IMR-90 (cell line): ENCODE measurements at regions not wholly inside any gene's neighbourhood (a gene's known extent, or its start where the extent isn't known, plus 50 kb on each side); places are given as distances from the start of the nearest gene placed in this dataset.

Experiments used
- ATAC-seq: fragments of 200-7000 bp; cut with Tn5 transposase; 2 replicates; pipeline ENCODE4 v1.9.1; 2020; ENCODE audit warnings: low read depth, mild to moderate bottlenecking, moderate library complexity
- BruUV-seq: library from RNA; stranded (reverse); fragments of 400-500 nt; replicated peaks from 2 replicates; lab custom pipeline; 2021; lab: Mats Ljungman, UMichigan
- CTCF ChIA-PET: fragments of 300-600 bp; formaldehyde crosslinking; extraction: SDS; loops from one replicate; lab custom pipeline; 2021; ENCODE audit warnings: antibody characterized with exemption; lab: Yijun Ruan, JAX
- POLR2A ChIA-PET: fragments of 300-600 bp; sonication (Branson Sonifier 250); formaldehyde crosslinking; loops from one replicate; lab custom pipeline; 2022; ENCODE audit warnings: antibody characterized with exemption; ENCODE audit not compliant: unreplicated experiment; lab: Charles Lee
- DNase-seq: peaks from one replicate; pipeline ENCODE4 v3.0.0; 2013
- H2AFZ ChIP-seq: replicated peaks from 2 replicates; pipeline ENCODE3; 2013; ENCODE audit warnings: low read length, mild to moderate bottlenecking; ENCODE audit not compliant: poor library complexity
- H2AK5ac ChIP-seq: 2 replicates; pipeline ENCODE4 v1.6.1; 2013; ENCODE audit warnings: low read depth, low read length, inconsistent platforms
- H2AK9ac ChIP-seq: replicated peaks from 2 replicates; pipeline ENCODE3; 2013; ENCODE audit warnings: mild to moderate bottlenecking, low read depth, low read length, moderate library complexity; ENCODE audit not compliant: poor library complexity
- H2BK120ac ChIP-seq: 2 replicates; pipeline ENCODE4 v1.6.1; 2013; ENCODE audit warnings: low read depth, low read length, inconsistent platforms
- H2BK15ac ChIP-seq: 3 replicates; pipeline ENCODE4 v1.6.1; 2013; ENCODE audit warnings: low read depth, low read length, inconsistent platforms
- H2BK20ac ChIP-seq: 2 replicates; pipeline ENCODE4 v1.6.1; 2013; ENCODE audit warnings: low read depth, mild to moderate bottlenecking, inconsistent platforms, low read length, moderate library complexity
- H2BK5ac ChIP-seq: 2 replicates; pipeline ENCODE4 v1.6.1; 2013; ENCODE audit warnings: mild to moderate bottlenecking, low read depth, low read length, inconsistent platforms; ENCODE audit not compliant: poor library complexity, severe bottlenecking
- H3K14ac ChIP-seq: replicated peaks from 2 replicates; pipeline ENCODE4 v1.6.1; 2013; ENCODE audit warnings: low read depth, low read length, inconsistent platforms
- H3K18ac ChIP-seq: 2 replicates; pipeline ENCODE4 v1.6.1; 2013; ENCODE audit warnings: low read depth, low read length, control low read depth
- H3K23ac ChIP-seq: 2 replicates; pipeline ENCODE4 v1.6.1; 2013; ENCODE audit warnings: low read depth, low read length, inconsistent platforms
- H3K27ac ChIP-seq: 2 replicates; pipeline ENCODE4 v1.5.1; 2013; ENCODE audit warnings: mild to moderate bottlenecking, control low read depth, low read length; ENCODE audit not compliant: insufficient read depth
- H3K27me3 ChIP-seq: 2 replicates; pipeline ENCODE4 v1.6.1; 2013; ENCODE audit warnings: low read length; ENCODE audit not compliant: control insufficient read depth, insufficient read depth
- H3K36me3 ChIP-seq: 2 replicates; pipeline ENCODE4 v1.6.1; 2013; ENCODE audit warnings: low read length, mixed read lengths; ENCODE audit not compliant: control insufficient read depth, insufficient read depth
- H3K4ac ChIP-seq: 2 replicates; pipeline ENCODE4 v1.6.1; 2013; ENCODE audit warnings: low read depth, low read length, inconsistent platforms
- H3K4me1 ChIP-seq: 2 replicates; pipeline ENCODE4 v1.6.1; 2013; ENCODE audit warnings: low read length, mixed read lengths; ENCODE audit not compliant: control insufficient read depth, insufficient read depth
- H3K4me2 ChIP-seq: 2 replicates; pipeline ENCODE4 v1.6.1; 2013; ENCODE audit warnings: low read depth, mild to moderate bottlenecking, control low read depth, low read length, moderate library complexity
- H3K4me3 ChIP-seq: 2 replicates; pipeline ENCODE4 v1.5.1; 2013; ENCODE audit warnings: low read depth, mild to moderate bottlenecking, control low read depth, low read length, moderate library complexity; ENCODE audit not compliant: insufficient read depth
- H3K56ac ChIP-seq: 2 replicates; pipeline ENCODE4 v1.6.1; 2013; ENCODE audit warnings: low read length, inconsistent platforms; ENCODE audit not compliant: insufficient read depth; ENCODE audit errors: extremely low read depth
- H3K79me1 ChIP-seq, 2 experiments: 2 replicates each; pipeline ENCODE4 v1.6.1; 2013; ENCODE audit warnings: low read length in 2 of 2, inconsistent platforms in 1 of 2, low read depth in 1 of 2
- H3K9ac ChIP-seq: 2 replicates; pipeline ENCODE4 v1.6.1; 2013; ENCODE audit warnings: low read depth, low read length, control low read depth
- H3K9me1 ChIP-seq: 2 replicates; pipeline ENCODE4 v1.6.1; 2013; ENCODE audit warnings: low read length, inconsistent platforms; ENCODE audit not compliant: insufficient read depth
- H3K9me3 ChIP-seq: 2 replicates; pipeline ENCODE4 v1.6.1; 2013; ENCODE audit warnings: low read length; ENCODE audit not compliant: control insufficient read depth, insufficient read depth
- H4K20me1 ChIP-seq: 2 replicates; pipeline ENCODE4 v1.6.1; 2013; ENCODE audit warnings: low read length, inconsistent platforms; ENCODE audit not compliant: insufficient read depth
- H4K5ac ChIP-seq: 2 replicates; pipeline ENCODE4 v1.6.1; 2013; ENCODE audit warnings: mild to moderate bottlenecking, low read depth, low read length, control low read depth
- H4K8ac ChIP-seq, 2 experiments: 2 replicates each; pipeline ENCODE4 v1.6.1; 2013; ENCODE audit warnings: low read depth in 2 of 2, low read length in 2 of 2, control low read depth in 1 of 2, inconsistent platforms in 1 of 2
- H4K91ac ChIP-seq: 2 replicates; pipeline ENCODE4 v1.6.1; 2013; ENCODE audit warnings: low read depth, low read length, inconsistent platforms; ENCODE audit not compliant: insufficient read depth
- BHLHE40 ChIP-seq: fragments of 150-350 bp; IDR thresholded peaks from 2 replicates; pipeline ENCODE4 v1.6.1; 2016; ENCODE audit warnings: mild to moderate bottlenecking, low read depth, low read length
- CEBPB ChIP-seq: IDR thresholded peaks from 2 replicates; pipeline ENCODE4 v1.6.1; 2012; ENCODE audit warnings: low read depth, low read length, improper control_type of control experiment
- CHD1 ChIP-seq: IDR thresholded peaks from 2 replicates; pipeline ENCODE4 v1.6.1; 2012; ENCODE audit warnings: low read depth, low read length, improper control_type of control experiment
- FOS ChIP-seq: fragments of 150-350 bp; IDR thresholded peaks from 2 replicates; pipeline ENCODE4 v1.6.1; 2016; ENCODE audit warnings: low read depth, low read length
- MAFK ChIP-seq: IDR thresholded peaks from 2 replicates; pipeline ENCODE4 v1.6.1; 2012; ENCODE audit warnings: low read depth, low read length, improper control_type of control experiment
- MAZ ChIP-seq: IDR thresholded peaks from 2 replicates; pipeline ENCODE4 v1.6.1; 2012; ENCODE audit warnings: low read depth, mild to moderate bottlenecking, low read length, improper control_type of control experiment, moderate library complexity, borderline replicate concordance
- MXI1 ChIP-seq: IDR thresholded peaks from 2 replicates; pipeline ENCODE4 v1.6.1; 2012; ENCODE audit warnings: low read depth, mild to moderate bottlenecking, low read length, moderate library complexity, borderline replicate concordance
- NFE2L2 ChIP-seq: fragments of 150-350 bp; IDR thresholded peaks from 2 replicates; pipeline ENCODE4 v1.6.1; 2016; ENCODE audit warnings: low read depth, mild to moderate bottlenecking, low read length
- POLR2A ChIP-seq: IDR thresholded peaks from 2 replicates; pipeline ENCODE4 v1.6.1; 2012; ENCODE audit warnings: mild to moderate bottlenecking, low read depth, low read length
- RAD21 ChIP-seq: IDR thresholded peaks from 2 replicates; pipeline ENCODE4 v1.6.1; 2012; ENCODE audit warnings: low read length, improper control_type of control experiment
- RCOR1 ChIP-seq: IDR thresholded peaks from 2 replicates; pipeline ENCODE4 v1.6.1; 2012; ENCODE audit warnings: mild to moderate bottlenecking, low read length, improper control_type of control experiment; ENCODE audit not compliant: insufficient replicate concordance
- RFX5 ChIP-seq: IDR thresholded peaks from 2 replicates; pipeline ENCODE4 v1.8.0; 2012; ENCODE audit warnings: low read depth, mild to moderate bottlenecking, low read length, moderate library complexity
- SMC3 ChIP-seq: fragments of 150-350 bp; IDR thresholded peaks from 2 replicates; pipeline ENCODE4 v1.6.1; 2016; ENCODE audit warnings: low read depth, mild to moderate bottlenecking, antibody characterized with exemption, low read length, moderate library complexity
- WGBS, 2 experiments: methylation state at CpG; one replicate each; pipeline versions ENCODE4 v1.1.5 to v1.1.7; 2013; ENCODE audit warnings: missing lambda C conversion rate in 2 of 2; ENCODE audit not compliant: insufficient read length in 1 of 2; ENCODE audit errors: extremely low coverage in 2 of 2; 5-methylcytosine and 5-hydroxymethylcytosine counted together
- dilution Hi-C: fragments of 300-500 bp; cut with HindIII; formaldehyde crosslinking; loops from one replicate; pipeline ENCODE4 v1.14.3; 2018; ENCODE audit warnings: low sequenced_read_pairs; ENCODE audit not compliant: unreplicated experiment
- in situ Hi-C: fragments of 300-500 bp; cut with MboI; formaldehyde crosslinking; loops from 3 replicates; pipeline ENCODE4 v1.14.3; 2019; ENCODE audit warnings: low sequenced_read_pairs, inconsistent platforms, mixed read lengths
- intact Hi-C: fragments of 100-400 bp; cut with micrococcal nuclease; formaldehyde crosslinking; loops from 2 replicates; pipeline ENCODE4 v1.10.0; 2022
- TF ChIP-seq, protein P1 (sequence below): conservative IDR thresholded peaks from 2 replicates; pipeline ENCODE4 v1.5.1; 2012; ENCODE audit warnings: mild to moderate bottlenecking, low read depth, low read length, improper control_type of control experiment
- TF ChIP-seq, protein P2 (sequence below): fragments of 150-350 bp; IDR thresholded peaks from 2 replicates; pipeline ENCODE4 v1.6.1; 2016; ENCODE audit warnings: low read depth, mild to moderate bottlenecking, low read length, moderate library complexity, borderline replicate concordance
- TF ChIP-seq, protein P3 (sequence below): fragments of 150-350 bp; IDR thresholded peaks from 2 replicates; pipeline ENCODE4 v1.6.1; 2017; ENCODE audit warnings: mild to moderate bottlenecking, antibody characterized with exemption, low read length, low read depth

DNA sequence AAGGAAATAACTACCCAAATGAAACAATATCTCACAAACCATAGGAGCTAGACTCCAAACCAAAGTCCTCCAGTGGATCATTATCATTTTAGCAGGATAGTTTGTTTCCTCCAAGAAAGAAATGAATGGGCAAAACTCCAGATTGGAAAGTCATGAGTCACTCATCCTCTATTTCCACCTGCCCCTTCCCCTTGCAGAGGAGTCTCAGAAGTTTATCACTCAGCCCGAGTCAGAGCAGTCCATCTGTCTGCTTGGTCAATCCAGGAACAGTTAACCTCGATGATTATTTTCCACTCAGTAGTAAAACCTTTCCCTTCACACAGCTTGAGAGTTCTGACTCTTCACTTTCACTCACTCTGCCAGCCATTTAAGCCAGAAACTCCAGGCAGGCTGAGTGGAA lies 462.2 kb downstream of the BCL11A start:
- Histone ChIP-seq H2AK5ac (no peak overlapping the region), H2AK9ac (no peak overlapping the region), H3K14ac (no peak overlapping the region), H3K27me3 (no peaks in the 10 kb centered on the region), H3K4me1 (no peaks in the 10 kb centered on the region), H2BK5ac (no peak overlapping the region), H3K9me3 (peaks cover 8% of the 10 kb centered on the region; the same call in 1 of the 2 replicates), H3K79me1 (no peaks in the 10 kb centered on the region), H4K91ac (no peak overlapping the region), H2BK20ac (no peak overlapping the region), H3K56ac (no peak overlapping the region), H2BK15ac (no peak overlapping the region), H3K23ac (no peak overlapping the region), H4K20me1 (no peaks in the 10 kb centered on the region), H3K9ac (no peak overlapping the region), H3K36me3 (no peaks in the 10 kb centered on the region), H3K4me2 (no peak overlapping the region), H3K18ac (no peak overlapping the region), H2BK120ac (no peak overlapping the region), H4K5ac (no peak overlapping the region), H3K4me3 (no peak overlapping the region), H3K9me1 (no peaks in the 10 kb centered on the region), H2AFZ (no peak overlapping the region), H3K4ac (no peak overlapping the region), H3K27ac (no peak overlapping the region), H4K8ac (no peak overlapping the region)
- no CpG with 5 or more reads among the region's 2 CpGs for WGBS, 2 experiments
- in situ Hi-C loops, result no loop called here
- no peak for ATAC-seq
- no peak for DNase-seq
- ChIA-PET POLR2A (no interaction called here), CTCF (no interaction called here)
- no peak for TF ChIP-seq POLR2A
- TF ChIP-seq, protein P1, sequence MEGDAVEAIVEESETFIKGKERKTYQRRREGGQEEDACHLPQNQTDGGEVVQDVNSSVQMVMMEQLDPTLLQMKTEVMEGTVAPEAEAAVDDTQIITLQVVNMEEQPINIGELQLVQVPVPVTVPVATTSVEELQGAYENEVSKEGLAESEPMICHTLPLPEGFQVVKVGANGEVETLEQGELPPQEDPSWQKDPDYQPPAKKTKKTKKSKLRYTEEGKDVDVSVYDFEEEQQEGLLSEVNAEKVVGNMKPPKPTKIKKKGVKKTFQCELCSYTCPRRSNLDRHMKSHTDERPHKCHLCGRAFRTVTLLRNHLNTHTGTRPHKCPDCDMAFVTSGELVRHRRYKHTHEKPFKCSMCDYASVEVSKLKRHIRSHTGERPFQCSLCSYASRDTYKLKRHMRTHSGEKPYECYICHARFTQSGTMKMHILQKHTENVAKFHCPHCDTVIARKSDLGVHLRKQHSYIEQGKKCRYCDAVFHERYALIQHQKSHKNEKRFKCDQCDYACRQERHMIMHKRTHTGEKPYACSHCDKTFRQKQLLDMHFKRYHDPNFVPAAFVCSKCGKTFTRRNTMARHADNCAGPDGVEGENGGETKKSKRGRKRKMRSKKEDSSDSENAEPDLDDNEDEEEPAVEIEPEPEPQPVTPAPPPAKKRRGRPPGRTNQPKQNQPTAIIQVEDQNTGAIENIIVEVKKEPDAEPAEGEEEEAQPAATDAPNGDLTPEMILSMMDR, result no peak
- no peak for TF ChIP-seq RCOR1
- no peak for TF ChIP-seq MAZ
- TF ChIP-seq, protein P2, sequence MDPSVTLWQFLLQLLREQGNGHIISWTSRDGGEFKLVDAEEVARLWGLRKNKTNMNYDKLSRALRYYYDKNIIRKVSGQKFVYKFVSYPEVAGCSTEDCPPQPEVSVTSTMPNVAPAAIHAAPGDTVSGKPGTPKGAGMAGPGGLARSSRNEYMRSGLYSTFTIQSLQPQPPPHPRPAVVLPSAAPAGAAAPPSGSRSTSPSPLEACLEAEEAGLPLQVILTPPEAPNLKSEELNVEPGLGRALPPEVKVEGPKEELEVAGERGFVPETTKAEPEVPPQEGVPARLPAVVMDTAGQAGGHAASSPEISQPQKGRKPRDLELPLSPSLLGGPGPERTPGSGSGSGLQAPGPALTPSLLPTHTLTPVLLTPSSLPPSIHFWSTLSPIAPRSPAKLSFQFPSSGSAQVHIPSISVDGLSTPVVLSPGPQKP, result no peak
- TF ChIP-seq MXI1, result no peak
- TF ChIP-seq CHD1, result no peak
- no peak for TF ChIP-seq SMC3
- TF ChIP-seq NFE2L2, result no peak
- no peak for TF ChIP-seq RFX5
- no peak for TF ChIP-seq BHLHE40
- no peak for TF ChIP-seq RAD21
- TF ChIP-seq MAFK, result no peak
- no peak for TF ChIP-seq CEBPB
- TF ChIP-seq, protein P3, sequence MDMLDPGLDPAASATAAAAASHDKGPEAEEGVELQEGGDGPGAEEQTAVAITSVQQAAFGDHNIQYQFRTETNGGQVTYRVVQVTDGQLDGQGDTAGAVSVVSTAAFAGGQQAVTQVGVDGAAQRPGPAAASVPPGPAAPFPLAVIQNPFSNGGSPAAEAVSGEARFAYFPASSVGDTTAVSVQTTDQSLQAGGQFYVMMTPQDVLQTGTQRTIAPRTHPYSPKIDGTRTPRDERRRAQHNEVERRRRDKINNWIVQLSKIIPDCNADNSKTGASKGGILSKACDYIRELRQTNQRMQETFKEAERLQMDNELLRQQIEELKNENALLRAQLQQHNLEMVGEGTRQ, result no peak
- no peak for TF ChIP-seq FOS
- no TSS peak for BruUV-seq
- intact Hi-C loops, result no loop called here
- dilution Hi-C loops, result no loop called here
